NOMO-1 treated with dmso at 0.1 percent for 144 hours (cell line): ENCODE measurements at regions not wholly inside any gene's neighbourhood (a gene's known extent, or its start where the extent isn't known, plus 50 kb on each side); places are given as distances from the start of the nearest gene placed in this dataset.
"Not testable (repeated sequence)": the region's sequence is repeated elsewhere in the genome, so short reads cannot be mapped to it uniquely, and the experiment has no call there.

Source experiments
- DNase-seq: peaks from one replicate; lab custom pipeline; 2025; ENCODE audit not compliant: unreplicated experiment; lab: John Stamatoyannopoulos, UW

DNA sequence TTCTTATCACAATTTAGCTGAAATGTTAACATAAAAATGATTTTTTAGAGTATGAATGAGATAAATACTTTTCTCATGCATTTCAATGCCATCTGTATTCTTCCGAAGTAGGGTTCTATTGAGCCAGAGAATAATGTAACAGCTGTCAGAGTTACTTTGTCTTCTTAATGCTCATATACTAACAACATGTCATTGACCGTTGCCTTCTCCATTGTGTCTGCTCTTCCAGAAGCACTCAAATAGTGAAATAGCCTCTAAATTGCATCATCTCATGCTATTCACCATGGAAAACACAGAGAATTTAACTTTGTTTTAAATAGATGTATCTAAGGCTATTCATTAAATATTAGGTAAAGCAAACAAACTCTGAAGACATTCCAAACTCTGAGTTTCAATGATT lies 1875.9 kb upstream of the CDH9 start:
- no peak for DNase-seq

DNA sequence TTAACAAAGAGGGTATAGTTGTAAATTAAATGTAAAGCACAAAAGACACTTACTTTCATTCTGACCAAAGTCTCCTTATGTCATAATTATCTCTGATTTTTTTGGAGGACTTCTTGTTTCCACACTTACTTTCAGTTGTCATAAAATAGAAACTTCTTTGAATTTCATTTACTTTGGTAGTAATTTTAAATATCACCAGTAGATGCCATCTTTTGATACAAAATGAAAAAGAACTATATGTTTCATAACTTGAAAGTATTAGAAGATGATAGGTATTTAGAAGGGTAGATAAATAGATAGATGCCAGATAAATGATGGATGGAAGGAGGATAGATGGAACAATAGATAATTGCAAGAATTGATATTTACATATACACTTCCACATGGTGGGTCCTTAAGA lies 1865.3 kb upstream of the CDH9 start:
- no peak for DNase-seq

DNA sequence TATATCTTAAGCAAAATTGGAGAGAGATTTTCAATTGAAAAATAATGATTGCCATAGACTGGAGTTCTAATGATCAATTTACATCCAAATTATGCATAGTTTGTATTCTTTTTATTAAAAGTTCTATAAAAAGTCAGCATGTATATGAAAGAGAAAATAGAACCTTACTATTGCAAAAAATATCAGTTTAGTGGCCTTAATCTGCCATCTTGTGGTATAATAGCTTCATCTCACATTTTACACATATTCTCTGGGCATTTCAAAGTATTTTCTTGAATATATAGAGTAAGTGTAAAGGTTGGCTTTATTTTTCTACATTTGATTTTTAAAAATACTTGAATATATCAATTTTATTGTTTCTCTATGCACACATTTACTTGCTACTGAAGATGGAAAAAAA lies 1858.6 kb upstream of the CDH9 start:
- no peak for DNase-seq

DNA sequence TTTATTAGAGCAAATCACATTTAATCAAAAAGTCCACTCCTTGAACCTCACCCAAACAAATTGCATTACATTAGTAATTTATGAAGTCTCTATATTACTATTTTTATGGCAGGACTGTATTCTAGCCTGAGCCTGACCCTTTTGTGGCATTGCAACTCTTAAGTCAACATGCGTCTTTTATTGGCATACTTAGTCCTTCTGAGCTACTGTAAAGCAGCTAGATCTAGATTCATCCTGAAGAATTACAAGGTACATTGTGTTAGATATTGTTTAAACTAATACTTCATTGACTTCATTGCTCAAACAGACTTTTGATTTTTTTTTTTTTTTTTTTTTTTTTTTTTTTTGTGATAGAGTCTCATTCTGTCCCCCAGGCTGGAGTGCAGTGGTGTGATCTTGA lies 1842.5 kb upstream of the CDH9 start:
- no peak for DNase-seq

DNA sequence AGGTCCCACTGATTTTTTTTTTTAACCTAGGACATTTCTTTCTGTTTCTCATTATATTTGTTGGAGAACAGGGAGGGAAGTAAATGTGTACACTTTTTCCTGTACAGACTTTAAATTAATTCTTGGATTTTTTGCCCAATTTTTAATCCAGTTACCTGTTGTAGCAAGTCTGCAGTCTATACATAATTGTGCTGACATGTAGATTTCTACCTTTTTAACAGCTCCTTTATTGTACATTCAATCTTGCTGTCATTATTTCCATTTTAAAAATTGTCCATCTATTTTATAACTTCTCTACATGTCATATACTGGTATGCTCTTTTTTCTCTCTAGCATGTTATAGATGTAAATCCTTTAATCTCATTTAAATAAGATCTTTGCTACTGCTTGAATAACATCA lies 1838.7 kb upstream of the CDH9 start:
- no peak for DNase-seq

DNA sequence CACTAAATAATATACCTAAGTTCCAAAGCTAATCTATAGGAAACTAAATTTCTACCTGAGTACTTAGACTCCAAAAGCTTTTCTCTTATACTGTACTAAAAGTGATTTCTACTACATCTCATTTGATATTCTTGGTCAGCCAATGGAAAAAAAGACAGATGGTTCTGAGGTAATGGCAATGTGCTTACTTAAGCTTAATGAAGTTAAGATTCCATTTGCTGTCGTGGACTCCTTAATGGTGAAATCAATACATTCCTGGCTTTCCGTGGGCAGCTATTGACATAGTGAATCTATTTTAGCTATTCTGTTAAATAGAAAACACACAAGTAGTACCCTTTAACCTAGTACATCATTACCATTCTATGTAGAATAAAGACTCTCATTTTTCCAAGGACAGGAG lies 1825.6 kb upstream of the CDH9 start:
- no peak for DNase-seq

DNA sequence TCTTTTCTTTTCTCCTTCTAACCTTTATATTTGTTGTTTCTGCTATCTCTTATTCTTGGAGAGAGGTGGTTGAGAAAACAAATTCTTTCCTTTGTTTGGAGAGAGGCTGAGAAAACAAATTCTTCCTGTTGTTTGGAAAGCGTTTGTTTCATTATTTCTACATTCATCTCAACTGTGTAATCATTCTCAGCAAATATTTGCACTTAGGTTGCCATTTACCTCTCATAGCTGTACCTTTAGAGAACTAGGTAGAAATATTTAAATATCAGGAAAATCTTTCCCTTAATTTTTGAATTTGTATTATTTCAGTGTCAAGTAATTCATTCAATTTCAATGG lies 1824.4 kb upstream of the CDH9 start:
- no peak for DNase-seq

DNA sequence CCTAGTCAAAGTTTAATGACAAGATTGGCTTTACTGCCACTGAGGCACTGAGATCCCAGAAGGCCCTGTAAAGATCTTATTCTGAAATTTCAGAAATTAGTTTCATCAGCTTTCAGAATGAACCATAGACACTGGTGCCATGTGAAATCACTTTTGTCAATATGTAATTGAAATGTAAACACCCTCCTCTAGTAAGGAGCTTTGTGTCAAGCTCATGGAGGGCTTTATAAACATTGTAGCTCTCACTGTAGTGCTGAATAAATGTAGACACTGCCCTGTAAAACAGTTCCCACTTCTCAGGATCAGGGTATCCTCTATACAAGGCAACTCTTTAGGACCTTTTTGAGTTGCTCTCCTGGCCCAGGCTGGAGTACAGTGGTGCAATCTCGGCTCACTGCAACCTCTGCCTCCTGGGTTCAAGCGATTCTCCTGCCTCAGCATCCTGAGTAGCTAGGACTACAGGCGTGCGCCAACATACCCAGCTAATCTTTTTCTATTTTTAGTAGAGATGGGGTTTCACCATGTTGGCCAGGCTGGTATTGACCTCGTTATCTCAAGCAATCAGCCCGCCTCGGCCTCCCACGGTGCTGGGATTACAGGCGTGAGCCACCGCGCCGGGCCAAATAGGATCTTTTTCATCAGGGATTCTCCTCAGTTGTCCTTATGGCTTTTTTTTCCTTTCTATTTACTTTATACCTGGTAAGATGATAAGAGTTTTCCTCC lies 1823.9 kb upstream of the CDH9 start:
- no peak for DNase-seq

DNA sequence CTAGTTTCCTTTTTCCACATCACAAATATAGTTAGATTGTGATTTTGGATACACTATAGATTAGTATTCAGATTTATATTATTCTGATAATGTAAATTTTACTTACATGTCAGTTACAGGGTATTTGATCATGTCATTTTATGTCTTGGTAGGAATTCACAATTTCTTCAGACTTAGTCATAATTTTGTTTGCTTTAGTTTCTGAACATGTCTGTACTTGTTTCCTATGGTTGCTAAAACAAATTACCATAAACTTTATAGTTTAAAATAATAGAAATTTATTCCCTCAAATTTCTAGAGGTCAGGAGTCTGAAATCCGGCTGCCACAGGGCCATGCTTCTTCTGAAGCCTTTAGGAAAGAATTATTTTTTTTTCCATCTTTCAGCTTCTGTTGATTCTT lies 1817.2 kb upstream of the CDH9 start:
- no peak for DNase-seq

DNA sequence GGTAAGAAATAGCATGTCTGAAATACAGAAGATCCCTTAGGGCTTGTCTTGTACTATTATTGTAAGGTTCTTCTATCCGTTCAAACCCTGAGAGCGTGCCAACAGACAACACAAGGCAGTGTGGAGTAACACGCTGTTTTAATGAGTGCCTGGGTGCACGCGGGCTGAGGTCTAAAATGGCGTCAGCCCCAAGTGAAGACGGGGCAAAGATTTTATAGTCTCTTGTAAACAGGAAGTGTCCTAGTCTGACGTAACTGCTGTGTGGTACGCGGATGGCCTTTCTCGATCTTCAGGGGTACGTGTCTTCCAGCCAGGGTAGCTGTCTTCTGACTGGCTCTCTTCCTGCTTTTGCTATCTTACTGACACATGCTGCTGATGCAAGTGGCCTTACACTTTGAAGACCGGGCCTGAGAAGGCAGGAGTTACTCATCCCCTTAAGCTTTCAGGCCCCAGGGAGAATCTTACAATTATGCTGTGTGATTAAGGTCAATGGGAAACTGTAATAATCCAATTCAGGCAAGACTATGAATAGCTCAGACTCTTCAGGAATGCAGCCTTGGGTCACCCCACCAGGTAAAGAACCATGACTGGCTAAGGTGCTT lies 1812.0 kb upstream of the CDH9 start:
- no peak for DNase-seq

DNA sequence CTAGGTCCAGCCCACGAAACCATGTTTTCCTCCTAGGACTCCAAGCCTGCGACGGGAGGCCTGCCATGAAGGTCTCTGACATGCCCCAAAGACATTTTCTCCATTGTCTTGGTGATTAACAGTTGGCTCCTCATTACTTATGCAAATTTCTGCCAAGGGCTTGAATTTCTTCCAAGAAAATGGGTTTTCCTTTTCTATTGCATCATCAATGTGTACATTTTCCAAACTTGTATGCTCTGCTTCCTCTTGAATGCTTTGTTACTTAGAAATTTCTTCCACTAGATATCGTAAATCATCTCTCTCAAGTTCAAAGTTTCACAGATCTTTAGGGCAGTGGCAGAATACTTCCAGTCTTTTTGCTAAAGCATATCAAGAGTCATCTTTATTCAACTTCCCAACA lies 1792.7 kb upstream of the CDH9 start:
- no peak for DNase-seq

DNA sequence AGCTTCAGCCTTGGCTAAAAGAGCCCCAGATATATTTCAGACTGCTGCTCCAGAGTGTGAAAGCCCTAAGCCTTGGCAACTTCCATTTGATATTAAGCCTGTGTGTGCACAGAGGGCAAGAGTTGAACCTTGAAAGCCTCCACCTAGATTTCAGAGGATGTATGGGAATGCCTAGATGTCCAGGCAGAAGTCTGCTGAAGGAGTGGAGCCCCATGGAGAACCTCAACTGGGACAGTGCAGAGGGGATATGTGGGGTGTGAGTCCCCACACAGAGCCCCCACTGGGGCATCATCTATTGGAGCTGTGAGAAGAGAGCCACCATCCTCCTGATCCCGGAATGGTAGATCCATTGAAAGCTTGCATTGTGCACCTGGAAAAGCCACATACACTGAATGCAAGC lies 1784.8 kb upstream of the CDH9 start:
- DNase-seq: no peak

DNA sequence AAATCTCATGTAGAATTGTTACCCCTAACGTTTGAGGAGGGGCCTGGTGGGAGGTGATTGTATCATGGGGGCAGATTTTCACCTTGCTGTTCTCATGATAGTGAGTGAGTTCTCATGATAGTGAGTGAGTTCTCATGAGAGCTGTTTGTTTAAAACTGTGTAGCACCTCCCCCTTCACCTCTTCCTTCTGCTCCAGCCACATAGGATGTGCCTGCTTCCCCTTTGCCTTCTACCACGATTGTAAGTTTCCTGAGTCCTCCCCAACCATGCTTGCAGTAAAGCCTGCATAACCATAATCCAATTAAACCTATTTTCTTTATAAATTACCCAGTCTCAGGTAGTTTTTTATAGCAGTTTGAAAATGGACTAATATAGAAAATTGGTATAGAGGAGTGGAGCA lies 1783.7 kb upstream of the CDH9 start:
- no peak for DNase-seq

DNA sequence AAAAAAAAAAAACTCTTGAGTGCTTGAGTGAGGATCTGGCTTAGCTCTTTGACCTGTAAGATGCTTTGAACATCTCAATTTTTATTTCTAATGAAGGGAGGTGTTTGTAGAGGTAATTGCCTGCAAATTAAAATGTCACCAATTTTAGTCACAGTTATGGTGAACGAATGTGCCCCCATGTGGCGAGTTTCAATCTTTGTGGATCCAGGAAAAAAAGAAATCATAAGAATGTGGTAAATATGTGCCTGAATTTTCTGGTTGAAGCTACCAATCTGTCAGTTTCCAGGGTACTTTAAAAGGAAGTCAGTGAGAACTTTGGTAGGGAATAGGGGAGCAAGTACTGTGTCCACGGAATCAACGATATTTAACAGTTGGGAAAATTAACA lies 1772.4 kb upstream of the CDH9 start:
- DNase-seq: no peak

DNA sequence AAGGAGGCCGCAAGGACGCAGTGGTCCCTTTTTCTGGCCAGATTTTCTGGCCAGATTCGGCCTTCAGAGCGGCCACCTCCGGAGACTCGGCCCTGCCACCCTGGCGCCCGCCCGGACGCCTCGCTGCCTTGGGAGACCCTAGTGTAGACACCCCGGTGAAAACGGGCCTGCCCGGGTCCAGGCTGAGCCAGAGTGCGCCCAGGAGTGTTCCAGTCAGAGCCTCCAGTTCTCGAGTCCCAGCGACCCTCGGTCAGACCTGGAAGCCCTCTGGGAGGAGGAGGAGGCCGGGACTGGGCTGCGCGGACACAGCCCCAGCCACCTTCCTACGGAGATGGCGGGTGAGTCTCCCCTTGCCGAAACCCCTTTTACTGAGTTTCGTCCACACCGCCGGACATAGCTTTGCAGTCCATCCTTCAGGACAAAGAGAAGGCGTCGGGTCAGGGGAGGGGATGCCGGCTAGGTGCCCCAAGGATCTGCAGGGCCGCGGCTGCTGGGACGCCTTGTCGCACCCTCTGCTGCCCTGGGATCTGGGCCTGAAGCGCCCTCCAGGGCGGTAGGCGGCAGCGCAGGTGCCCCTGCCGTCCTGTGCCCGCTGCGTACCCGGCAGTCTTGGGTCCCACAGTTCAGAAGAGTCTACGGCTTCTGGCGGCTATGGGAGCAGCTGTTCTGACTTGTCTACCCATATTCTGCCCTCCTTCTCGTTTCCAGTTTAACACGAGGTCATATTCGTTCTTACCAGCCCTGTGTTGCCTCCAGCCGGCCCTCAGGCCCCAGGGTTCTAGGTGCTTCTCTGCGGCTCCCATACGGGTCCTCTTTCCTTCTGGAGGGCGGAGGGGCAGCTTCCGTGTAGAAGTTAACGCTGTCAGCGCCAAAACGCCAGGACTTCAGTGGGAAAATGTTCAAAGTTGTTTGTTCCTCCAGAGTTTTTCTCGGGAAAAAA lies 1771.7 kb upstream of the CDH9 start:
- DNase-seq: no peak

DNA sequence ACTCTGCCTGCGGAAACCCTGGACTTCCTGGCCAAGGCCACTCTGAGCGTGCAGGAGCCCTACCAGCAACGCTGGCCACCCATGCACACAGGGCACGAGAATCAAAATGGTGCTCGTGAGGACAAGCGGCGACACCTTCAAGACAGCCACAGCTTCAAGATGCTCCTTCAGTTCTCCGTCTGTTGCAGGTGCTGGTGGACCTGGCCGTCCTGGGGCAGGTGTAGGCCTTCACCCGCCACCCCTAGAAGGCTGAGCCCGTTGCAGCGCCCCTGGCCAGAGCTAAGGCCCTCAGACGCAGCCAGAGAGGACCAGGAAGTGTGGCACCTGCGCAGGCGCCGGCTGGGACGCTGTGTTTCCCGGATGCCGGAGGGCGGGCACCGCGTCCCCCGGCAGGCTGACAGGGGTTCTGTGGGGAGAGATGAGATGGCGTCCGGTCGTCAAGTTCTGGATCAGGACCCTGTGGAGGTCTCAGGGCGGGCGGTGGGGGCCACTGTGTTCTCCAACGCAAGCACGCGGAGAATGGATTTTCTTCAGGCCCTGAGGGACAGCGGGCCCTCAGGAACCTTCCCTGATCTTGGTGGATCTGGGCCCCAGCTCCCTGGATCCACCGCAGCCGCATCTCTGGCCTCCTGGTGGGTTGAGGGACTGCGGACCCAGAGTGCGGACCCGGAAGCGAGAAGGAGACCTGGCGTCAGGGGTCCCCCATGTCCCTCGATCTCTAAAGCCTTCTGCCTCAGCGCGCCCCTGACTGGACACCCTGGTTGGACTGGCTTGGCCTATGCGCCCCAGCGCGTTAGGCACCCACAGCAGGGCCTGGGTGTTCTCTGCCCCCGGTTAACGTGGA lies 1770.8 kb upstream of the CDH9 start:
- no peak for DNase-seq

DNA sequence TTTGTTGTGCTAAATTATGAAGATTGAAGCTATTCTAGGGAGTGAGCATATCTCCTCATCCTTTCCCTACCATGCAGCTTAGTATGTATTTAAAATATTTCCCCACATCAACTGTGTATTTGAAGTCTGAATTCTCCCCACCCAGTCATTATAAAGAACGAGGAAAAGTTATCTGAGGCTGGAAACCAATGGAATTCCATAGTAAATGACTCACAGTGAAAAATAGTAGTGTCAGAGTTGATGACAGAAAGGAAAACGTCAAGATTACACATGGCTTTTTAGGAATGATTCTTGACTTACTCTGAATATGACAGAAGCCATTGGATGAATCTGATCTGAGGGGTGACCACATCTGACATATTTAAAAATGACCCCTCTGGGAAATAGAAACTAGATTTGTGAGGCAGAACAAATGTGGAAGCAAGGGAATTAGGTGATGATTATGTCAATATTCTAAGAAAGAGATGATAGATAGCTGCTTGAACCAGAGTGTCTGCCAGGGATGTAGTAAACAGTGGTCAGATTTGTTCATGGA lies 1768.9 kb upstream of the CDH9 start:
- no peak for DNase-seq

DNA sequence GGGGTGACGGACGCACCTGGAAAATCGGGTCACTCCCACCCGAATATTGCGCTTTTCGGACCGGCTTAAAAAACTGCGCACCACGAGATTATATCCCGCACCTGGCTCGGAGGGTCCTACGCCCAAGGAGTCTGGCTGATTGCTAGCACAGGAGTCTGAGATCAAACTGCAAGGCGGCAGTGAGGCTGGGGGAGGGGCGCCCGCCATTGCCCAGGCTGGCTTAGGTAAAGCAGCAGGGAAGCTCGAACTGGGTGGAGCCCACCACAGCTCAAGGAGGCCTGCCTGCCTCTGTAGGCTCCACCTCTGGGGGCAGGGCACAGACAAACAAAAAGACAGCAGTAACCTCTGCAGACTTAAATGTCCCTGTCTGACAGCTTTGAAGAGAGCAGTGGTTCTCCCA lies 1760.6 kb upstream of the CDH9 start:
- DNase-seq: not testable (repeated sequence)

DNA sequence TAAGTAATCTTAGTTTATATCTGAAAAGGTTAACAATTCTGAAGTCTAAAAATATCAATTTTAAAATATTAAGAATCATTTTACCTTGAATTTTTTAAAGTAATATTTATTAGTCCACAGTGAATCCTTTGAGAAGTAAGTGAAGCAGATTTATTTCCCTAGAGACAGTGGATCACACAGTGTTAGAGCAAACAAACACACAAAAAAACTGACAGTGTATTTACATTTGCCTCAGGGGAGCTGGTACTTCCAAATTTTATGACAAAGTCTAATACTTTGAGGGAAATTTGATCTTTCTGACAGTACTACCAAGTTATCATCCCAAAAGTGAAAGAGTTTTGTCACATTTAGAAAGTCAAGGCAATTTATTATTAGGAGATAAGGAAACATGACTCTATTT lies 1750.6 kb upstream of the CDH9 start:
- DNase-seq: no peak

DNA sequence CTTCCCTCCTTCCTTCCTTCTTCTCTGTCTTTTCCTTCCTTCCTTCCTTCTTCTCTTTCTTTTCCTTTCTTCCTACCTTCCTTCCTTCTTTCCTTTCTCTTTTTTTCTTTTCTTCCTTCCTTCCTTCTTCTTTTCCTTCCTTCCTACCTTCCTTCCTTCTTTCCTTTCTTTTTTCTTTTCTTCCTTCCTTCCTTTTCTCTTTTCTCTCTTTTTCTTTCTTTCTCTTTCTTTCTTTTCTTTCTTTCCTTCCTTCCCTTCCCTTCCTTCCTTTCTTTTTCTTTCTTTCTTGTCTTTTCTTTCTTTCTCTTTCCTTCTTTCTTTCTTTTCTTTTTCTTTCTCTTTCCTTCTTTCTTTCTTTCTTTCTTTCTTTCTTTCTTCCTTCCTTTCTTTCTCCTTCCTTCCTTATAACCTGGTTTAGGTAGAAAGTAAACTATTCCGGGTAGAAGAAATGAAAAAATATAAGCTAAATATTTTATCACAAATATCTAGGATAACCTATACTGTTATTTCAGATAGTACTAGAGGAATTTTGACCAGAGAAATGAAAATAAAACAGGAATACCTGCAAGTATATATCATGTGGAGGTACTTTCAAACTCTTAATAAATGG lies 1741.8 kb upstream of the CDH9 start:
- no peak for DNase-seq
